Muscle layer of duodenum (tissue), 2 donors: ENCODE measurements at regions not wholly inside any gene's neighbourhood (a gene's known extent, or its start where the extent isn't known, plus 50 kb on each side); places are given as distances from the start of the nearest gene placed in this dataset.
"Not testable (repeated sequence)": the region's sequence is repeated elsewhere in the genome, so short reads cannot be mapped to it uniquely, and the experiment has no call there.

ENCODE experiments used
- H3K27ac ChIP-seq: one replicate; pipeline ENCODE4 v1.7.0; 2013; ENCODE audit warnings: mild to moderate bottlenecking, low read length
- H3K27me3 ChIP-seq: one replicate; pipeline ENCODE4 v1.7.0; 2013; ENCODE audit warnings: low read depth, mild to moderate bottlenecking, control low read depth, low read length
- H3K36me3 ChIP-seq, 2 donors: one replicate each; pipeline ENCODE4 v1.7.0; 2013; ENCODE audit warnings: low read length in 2 of 2, control low read depth in 1 of 2, mild to moderate bottlenecking in 1 of 2; ENCODE audit not compliant: insufficient read depth in 2 of 2, control insufficient read depth in 1 of 2
- H3K4me1 ChIP-seq, 2 donors: one replicate each; pipeline ENCODE4 v1.7.0; 2013; ENCODE audit warnings: low read length in 2 of 2, mild to moderate bottlenecking in 2 of 2, control low read depth in 1 of 2, moderate library complexity in 1 of 2; ENCODE audit not compliant: insufficient read depth in 2 of 2, control insufficient read depth in 1 of 2
- H3K4me3 ChIP-seq, 2 donors: one replicate each; pipeline ENCODE4 v1.7.0; 2013; ENCODE audit warnings: low read length in 2 of 2, low read depth in 1 of 2, mild to moderate bottlenecking in 1 of 2
- H3K9me3 ChIP-seq, 2 donors: one replicate each; pipeline ENCODE4 v1.7.0; 2013; ENCODE audit warnings: low read length in 2 of 2, control low read depth in 1 of 2, mild to moderate bottlenecking in 1 of 2; ENCODE audit not compliant: control insufficient read depth in 1 of 2
- donor health status: healthy.

- no peaks in the 10 kb centered on the region for H3K27me3 ChIP-seq
- H3K36me3 ChIP-seq = no peaks in the 10 kb centered on the region
- H3K27ac ChIP-seq = no peak overlapping the region
- no peak overlapping the region for H3K4me3 ChIP-seq
- H3K4me1 ChIP-seq = no peaks in the 10 kb centered on the region
- H3K9me3 ChIP-seq = no peaks in the 10 kb centered on the region
Observed at GRCh38 chr17:6919158-6919557, 76.7 kb upstream of the ALOX12 start.

- H3K27me3 ChIP-seq = no peaks in the 10 kb centered on the region
Observed at GRCh38 chr17:6923385-6923784, 72.5 kb upstream of the ALOX12 start.

GRCh38 chr17:6924208-6924607 is 71.6 kb upstream of the ALOX12 start:
- H3K36me3 ChIP-seq = no peaks in the 10 kb centered on the region
- no peak overlapping the region for H3K4me3 ChIP-seq
- no peaks in the 10 kb centered on the region for H3K4me1 ChIP-seq
- no peak overlapping the region for H3K27ac ChIP-seq
- no peaks in the 10 kb centered on the region for H3K9me3 ChIP-seq
- no peaks in the 10 kb centered on the region for H3K27me3 ChIP-seq

More at GRCh38 chr17:6923385-6923784, 72.5 kb upstream of the ALOX12 start:
- no peak overlapping the region for H3K4me3 ChIP-seq
- no peaks in the 10 kb centered on the region for H3K4me1 ChIP-seq
- H3K9me3 ChIP-seq = no peaks in the 10 kb centered on the region
- no peaks in the 10 kb centered on the region for H3K36me3 ChIP-seq
- no peak overlapping the region for H3K27ac ChIP-seq

GRCh38 chr17:6926667-6927066 is 69.2 kb upstream of the ALOX12 start:
- H3K9me3 ChIP-seq = no peaks in the 10 kb centered on the region
- H3K4me3 ChIP-seq = no peak overlapping the region
- no peaks in the 10 kb centered on the region for H3K36me3 ChIP-seq
- no peaks in the 10 kb centered on the region for H3K4me1 ChIP-seq
- no peak overlapping the region for H3K27ac ChIP-seq
- no peaks in the 10 kb centered on the region for H3K27me3 ChIP-seq

GRCh38 chr17:6927290-6928126 is 68.3 kb upstream of the ALOX12 start:
- Histone ChIP-seq H3K9me3 (no peaks in the 10 kb centered on the region), H3K27me3 (no peaks in the 10 kb centered on the region), H3K27ac (no peak overlapping the region), H3K4me1 (no peaks in the 10 kb centered on the region), H3K4me3 (no peak overlapping the region), H3K36me3 (no peaks in the 10 kb centered on the region)

- Histone ChIP-seq H3K9me3 (no peaks in the 10 kb centered on the region), H3K36me3 (no peaks in the 10 kb centered on the region), H3K4me1 (no peaks in the 10 kb centered on the region), H3K27ac (no peak overlapping the region), H3K27me3 (no peaks in the 10 kb centered on the region), H3K4me3 (no peak overlapping the region)
Observed at GRCh38 chr17:6928193-6928592, 67.7 kb upstream of the ALOX12 start.

- H3K27ac ChIP-seq = no peak overlapping the region
- no peaks in the 10 kb centered on the region for H3K9me3 ChIP-seq
- H3K36me3 ChIP-seq = no peaks in the 10 kb centered on the region
- H3K27me3 ChIP-seq = no peaks in the 10 kb centered on the region
- H3K4me1 ChIP-seq = no peaks in the 10 kb centered on the region
- H3K4me3 ChIP-seq = no peak overlapping the region
Observed at GRCh38 chr17:6930749-6931148, 65.1 kb upstream of the ALOX12 start.

- not testable (repeated sequence) for H3K4me3 ChIP-seq, H3K27ac ChIP-seq, H3K4me1 ChIP-seq, H3K27me3 ChIP-seq, H3K9me3 ChIP-seq, H3K36me3 ChIP-seq
Observed at GRCh38 chr17:6934544-6934943, 61.3 kb upstream of the ALOX12 start.

GRCh38 chr17:6936370-6937028 is 59.4 kb upstream of the ALOX12 start:
- no peaks in the 10 kb centered on the region for H3K27me3 ChIP-seq
- no peaks in the 10 kb centered on the region for H3K9me3 ChIP-seq
- peak overlapping the region; percentile 56 to 73 for H3K4me3 ChIP-seq
- peak overlapping the region; percentile 72 for H3K27ac ChIP-seq
- no peaks in the 10 kb centered on the region for H3K36me3 ChIP-seq
- no peaks in the 10 kb centered on the region for H3K4me1 ChIP-seq

- no peaks in the 10 kb centered on the region for H3K27me3 ChIP-seq
- H3K9me3 ChIP-seq = no peaks in the 10 kb centered on the region
- no peaks in the 10 kb centered on the region for H3K36me3 ChIP-seq
- H3K27ac ChIP-seq = no peak overlapping the region
- H3K4me1 ChIP-seq = no peaks in the 10 kb centered on the region
- H3K4me3 ChIP-seq = no peak overlapping the region
Observed at GRCh38 chr17:6938637-6939036, 57.2 kb upstream of the ALOX12 start.

GRCh38 chr17:6940186-6940649 is 55.6 kb upstream of the ALOX12 start:
- Histone ChIP-seq H3K27ac (no peak overlapping the region), H3K27me3 (no peaks in the 10 kb centered on the region), H3K4me1 (no peaks in the 10 kb centered on the region), H3K36me3 (no peaks in the 10 kb centered on the region), H3K4me3 (peak overlapping the region; percentile 22 to 64), H3K9me3 (no peaks in the 10 kb centered on the region)
